HG03571 (cell line): ENCODE measurements at regions not wholly inside any gene's neighbourhood (a gene's known extent, or its start where the extent isn't known, plus 50 kb on each side); places are given as distances from the start of the nearest gene placed in this dataset.
"Not testable (repeated sequence)": the region's sequence is repeated elsewhere in the genome, so short reads cannot be mapped to it uniquely, and the experiment has no call there.

ENCODE experiments used
- ATAC-seq: cut with Tn5 transposase; IDR thresholded peaks from one replicate; pipeline ENCODE4 v1.9.1; 2021; ENCODE audit not compliant: unreplicated experiment

- not testable (repeated sequence) for ATAC-seq
Observed at GRCh38 chr1:120657804-120658203, 65.9 kb upstream of the NBPF26 start.

- ATAC-seq, result not testable (repeated sequence)
Observed at GRCh38 chr1:120658622-120659021, 65.1 kb upstream of the NBPF26 start.

DNA sequence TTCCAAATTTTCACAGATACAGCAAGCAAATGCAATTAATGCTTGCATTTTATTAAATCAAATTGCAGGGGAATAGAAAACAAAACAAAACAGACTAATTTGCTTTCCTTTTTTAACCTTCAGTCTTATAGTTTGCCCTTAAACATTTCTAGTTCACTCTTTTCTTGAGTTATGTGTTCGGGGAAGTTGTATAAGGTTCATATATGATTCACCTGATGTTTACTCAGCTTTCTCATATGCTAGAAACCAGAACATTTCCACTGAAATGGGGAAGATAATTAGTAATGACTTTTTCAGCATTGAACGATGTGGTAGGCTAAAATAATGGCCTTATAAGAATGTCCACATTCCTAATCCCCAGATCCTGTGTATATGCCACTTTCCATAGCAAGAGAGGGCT is 64.6 kb upstream of the NBPF26 start:
- not testable (repeated sequence) for ATAC-seq

GRCh38 chr1:120664376-120665249 is 59.1 kb upstream of the NBPF26 start:
- ATAC-seq, result not testable (repeated sequence)

DNA sequence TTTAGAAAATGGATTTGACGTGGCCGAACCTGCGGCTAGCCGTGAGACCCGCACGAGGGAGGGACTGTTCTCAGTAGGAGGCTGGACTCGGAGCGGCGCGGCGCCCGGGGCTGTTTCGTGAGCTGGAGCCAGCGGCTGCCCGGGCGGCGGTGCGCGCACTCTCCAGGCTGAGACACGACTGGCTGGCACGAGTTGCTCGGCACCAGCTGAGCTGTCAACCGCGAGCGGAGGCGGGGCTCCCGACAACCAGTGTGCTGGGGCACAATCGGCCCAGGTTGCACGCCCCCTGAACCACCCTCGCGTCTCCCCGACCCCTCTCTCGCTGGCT is 58.5 kb upstream of the NBPF26 start:
- not testable (repeated sequence) for ATAC-seq

GRCh38 chr1:120668187-120668586 is 55.6 kb upstream of the NBPF26 start:
- ATAC-seq, result not testable (repeated sequence)
